Stimulated activated CD8-positive, alpha-beta memory T cell treated with anti-CD3 and anti-CD28 coated beads, Interleukin-7, amount 100 ng/mL, for 1 hour (primary cell): ENCODE measurements at regions not wholly inside any gene's neighbourhood (a gene's known extent, or its start where the extent isn't known, plus 50 kb on each side); places are given as distances from the start of the nearest gene placed in this dataset.

ENCODE experiments used
- DNase-seq, 2 donors: peaks; one replicate each; pipeline ENCODE4 v3.0.0-alpha.2; 2020; ENCODE audit warnings: low read depth in 2 of 2

- DNase-seq = no peak
Observed at GRCh38 chr11:123304828-123305466, 109.9 kb upstream of the CLMP start.

GRCh38 chr11:123303924-123304323 lies 108.9 kb upstream of the CLMP start:
- no peak for DNase-seq

DNA sequence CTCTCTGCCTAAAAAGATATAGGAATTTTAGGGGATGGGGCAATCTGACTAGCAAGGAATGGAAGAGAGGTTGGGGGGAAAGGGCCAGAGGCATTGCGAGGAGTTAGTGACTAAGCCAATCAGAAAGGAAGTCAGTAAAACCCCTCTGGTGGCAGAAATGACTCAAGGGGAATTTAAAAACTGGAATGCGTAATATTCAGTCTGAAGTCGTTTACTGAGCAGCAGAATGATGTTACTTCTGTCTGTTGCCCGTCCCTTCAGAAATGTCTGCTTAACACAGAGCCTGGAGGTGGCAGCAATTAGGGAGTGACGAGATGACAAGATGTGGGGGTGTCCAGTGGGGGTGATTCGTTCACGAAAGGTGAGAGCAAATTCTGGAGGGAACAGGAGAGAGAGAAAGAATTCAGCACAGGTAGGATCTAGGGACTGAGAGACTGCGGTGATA lies 107.7 kb upstream of the CLMP start:
- no peak for DNase-seq

DNA sequence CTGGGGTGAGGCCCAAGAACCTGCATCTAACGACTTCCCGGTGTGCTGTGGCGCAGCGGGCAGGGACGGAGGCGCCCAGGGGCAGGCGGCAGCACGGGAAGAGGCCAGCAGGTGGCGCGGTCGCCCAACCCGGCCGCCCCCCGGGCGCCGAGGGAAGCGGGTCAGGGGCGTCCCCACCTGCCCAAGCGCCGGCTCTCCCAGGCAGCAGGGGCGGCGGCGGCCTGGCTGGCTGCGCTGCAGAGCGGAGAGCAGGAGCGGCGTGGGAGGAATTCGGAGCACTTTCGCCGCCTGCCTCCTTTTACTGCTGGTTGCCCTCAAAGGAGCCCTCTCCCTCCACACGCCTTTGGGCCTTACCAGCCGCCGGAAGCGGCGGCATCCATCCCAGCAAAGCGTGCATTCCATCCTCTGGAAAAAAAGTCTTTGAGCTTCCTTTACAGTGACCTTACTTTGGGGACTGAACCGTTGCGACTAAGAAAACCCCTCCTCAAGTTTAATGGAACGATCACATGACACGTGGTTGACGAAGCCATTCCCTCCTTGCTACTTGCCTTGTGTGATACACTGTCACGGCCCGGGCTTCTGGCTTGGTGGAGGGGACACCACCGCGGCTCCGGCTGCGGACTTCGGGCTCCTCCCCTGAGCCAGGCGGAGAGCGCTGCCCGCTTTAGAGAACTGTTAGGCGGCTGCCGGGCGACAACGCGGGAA lies 106.8 kb upstream of the CLMP start:
- peak; percentile 32 to 34 for DNase-seq

GRCh38 chr11:123301013-123301591 lies 106.1 kb upstream of the CLMP start:
- no peak for DNase-seq

GRCh38 chr11:123299721-123300120 lies 104.7 kb upstream of the CLMP start:
- DNase-seq = no peak

DNA sequence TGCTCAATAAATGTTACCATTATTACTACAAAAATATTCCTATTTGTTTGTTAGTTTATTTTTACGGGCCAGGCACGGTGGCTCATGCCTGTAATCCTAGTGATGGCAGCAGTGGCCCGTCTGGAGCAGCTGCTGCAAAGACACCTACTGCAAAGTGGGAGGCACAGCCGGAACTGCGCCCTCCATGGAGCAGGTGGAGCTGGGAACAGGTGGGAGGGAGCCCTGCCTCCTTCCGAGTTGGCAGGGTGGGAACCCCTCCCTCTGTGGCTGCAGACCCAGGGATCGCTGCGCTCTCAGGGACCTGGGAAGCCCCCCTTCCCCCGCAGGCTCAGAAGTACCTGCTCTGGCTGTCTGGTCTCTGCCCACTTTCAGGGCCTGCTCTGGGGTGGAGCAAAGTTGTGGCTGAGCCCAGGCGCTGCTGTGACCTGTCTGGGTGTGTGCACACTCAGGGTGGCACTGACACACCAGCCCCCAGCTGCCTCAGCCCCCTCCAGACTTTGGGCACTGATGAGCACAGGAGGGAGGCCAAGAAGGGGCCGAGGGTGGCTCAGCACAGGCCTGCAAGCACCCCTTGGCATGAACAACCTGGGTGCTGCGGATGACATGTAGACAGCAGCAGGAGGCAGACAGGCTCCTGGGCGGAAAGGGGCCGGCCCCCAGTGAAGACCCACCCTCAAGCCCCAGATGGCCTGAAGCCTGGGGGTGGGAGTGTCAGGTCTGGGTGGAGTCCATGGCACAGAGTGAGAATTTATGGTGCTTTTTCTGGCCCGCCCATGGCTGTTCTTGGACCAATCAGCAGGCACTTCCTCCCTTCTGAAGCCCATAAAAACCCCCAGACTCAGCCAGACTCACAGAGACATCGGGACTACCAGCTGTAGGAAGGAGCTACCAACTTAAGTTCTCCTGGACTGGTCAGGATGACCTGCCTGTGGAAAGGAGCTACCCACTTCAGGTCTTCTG lies 103.7 kb upstream of the CLMP start:
- DNase-seq = no peak

GRCh38 chr11:123292647-123293046 lies 97.6 kb upstream of the CLMP start:
- no peak for DNase-seq

DNA sequence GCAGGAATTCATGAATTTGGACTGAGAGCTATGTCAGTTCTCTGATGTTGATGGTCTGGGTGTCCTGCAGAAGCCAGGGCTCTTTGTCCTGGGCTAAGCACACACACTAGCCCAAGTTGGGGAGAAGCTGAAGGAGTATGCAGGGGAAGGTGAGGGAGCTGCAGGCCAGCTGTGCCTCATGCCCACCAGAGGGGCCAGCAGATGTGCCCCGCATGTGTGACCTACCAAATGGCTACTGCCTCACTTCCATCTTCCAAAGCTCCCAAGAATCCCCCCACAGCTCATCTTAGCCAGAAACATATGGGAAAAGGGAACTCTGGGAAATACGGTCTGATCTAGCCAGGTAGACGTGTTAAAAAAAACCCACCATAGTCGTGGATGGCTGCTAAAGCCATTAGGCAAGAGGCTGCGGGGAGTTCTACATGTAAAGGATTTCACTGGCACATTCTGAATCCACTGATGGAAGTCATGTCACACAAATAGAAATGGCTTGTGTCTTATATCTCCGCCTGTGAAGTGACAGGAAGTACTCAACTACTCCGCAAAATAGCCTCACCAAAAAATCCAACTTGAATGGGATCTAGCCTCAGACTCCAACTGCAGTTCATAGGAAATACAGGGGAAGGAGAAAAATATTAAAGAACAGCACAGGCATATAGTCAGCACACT lies 96.3 kb upstream of the CLMP start:
- no peak for DNase-seq

DNA sequence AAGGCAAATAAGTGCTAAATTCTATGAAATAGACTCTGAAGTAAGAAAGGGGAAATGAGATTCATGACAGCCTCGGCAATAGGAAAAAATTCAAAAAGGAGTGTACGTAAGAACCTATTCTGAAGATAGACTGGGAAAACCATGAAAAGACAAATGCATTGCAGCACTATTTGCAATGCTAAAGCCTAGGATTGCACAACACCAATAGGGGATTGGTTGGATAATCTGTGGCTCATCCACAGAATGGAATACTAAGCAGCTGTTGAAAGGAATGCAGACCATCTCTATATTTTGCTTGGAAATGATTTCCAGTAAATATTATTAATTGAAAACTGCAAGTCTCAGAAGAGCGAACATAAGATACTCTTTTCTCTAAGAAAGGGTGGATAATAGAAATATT lies 91.7 kb upstream of the CLMP start:
- DNase-seq = no peak

- no peak for DNase-seq
Observed at GRCh38 chr11:123286255-123286654, 91.2 kb upstream of the CLMP start.

GRCh38 chr11:123284454-123284853 lies 89.4 kb upstream of the CLMP start:
- DNase-seq = no peak

- no peak for DNase-seq
Observed at GRCh38 chr11:123282597-123282996, 87.5 kb upstream of the CLMP start.

DNA sequence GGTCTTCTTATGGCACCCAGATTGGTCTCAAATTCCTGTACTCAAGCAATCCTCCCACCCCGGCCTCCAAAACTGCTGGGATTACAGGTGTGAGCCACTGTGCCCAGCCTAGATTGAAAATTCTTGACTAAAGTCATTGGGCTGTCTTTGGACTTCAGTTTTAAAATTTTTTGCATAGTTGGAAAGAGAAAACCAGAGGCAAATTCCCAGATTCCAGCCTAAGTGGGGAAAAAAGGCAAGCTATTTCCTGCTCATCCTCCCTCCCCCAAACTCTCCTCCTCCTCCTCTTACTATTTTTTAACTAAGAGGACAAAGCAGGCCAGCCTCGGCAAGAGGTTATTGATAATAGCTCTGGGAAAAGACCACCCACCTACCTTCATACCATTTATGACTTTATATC lies 78.6 kb upstream of the CLMP start:
- DNase-seq = no peak

GRCh38 chr11:123272565-123272964 lies 77.5 kb upstream of the CLMP start:
- no peak for DNase-seq

- DNase-seq = no peak
Observed at GRCh38 chr11:123268156-123268555, 73.1 kb upstream of the CLMP start.

DNA sequence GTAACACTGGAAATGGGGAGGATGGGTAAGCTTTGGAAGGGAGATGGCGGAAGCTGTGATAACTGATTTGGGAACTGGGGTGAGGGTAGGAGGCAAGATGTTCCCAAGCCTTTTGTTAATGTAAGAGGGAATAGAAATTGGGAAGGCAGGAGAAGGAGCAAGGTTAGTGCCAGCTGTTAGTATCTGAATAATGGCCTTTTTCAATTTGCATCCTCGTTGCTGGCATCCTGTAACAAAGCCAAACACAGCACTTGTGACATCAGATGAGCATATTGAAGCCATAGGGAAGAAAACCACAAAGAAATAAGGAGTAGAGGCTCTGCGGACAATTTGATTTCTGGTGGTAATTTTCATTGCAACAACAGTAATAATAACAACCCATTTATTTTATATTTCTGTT lies 70.9 kb upstream of the CLMP start:
- no peak for DNase-seq

- DNase-seq = no peak
Observed at GRCh38 chr11:123264431-123264780, 69.4 kb upstream of the CLMP start.

GRCh38 chr11:123261345-123262106 lies 66.5 kb upstream of the CLMP start:
- DNase-seq = peak in 1 of 2 donors; percentile 41

DNA sequence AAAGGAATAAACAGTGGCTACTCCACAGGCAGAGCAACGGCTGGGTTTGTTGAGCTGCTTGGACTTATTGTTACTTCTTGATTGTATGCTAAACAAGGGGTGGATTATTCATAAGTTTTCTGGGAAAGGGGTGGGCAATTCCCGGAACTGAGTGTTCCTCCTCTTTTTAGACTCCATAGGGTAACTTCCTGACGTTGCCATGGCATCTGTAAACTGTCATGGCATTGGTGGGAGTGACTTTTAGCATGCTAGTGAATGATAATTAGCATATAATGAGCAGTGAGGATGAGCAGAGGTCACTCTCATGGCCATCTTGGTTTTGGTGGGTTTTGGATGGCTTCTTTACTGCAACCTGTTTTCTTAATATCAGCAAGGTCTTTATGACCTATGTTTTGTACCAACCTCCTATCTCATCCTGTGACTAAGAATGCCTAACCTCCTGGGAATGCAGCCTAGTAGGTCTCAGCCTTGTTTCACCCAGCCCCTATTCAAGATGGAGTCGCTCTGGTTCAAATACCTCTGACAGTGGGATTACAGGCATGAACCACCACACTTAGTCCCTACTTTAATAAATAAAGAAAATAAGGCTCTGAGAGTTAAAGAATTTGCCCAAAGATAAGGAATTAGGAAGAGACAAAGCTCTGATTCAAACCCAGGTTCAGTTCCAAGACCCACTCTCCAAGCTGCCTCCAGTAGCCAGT lies 65.6 kb upstream of the CLMP start:
- no peak for DNase-seq
